NB4 (cell line): ENCODE measurements at regions not wholly inside any gene's neighbourhood (a gene's known extent, or its start where the extent isn't known, plus 50 kb on each side); places are given as distances from the start of the nearest gene placed in this dataset.

Experiments used
- POLR2A ChIP-seq: IDR thresholded peaks from 2 replicates; pipeline ENCODE4 v1.6.1; 2011; ENCODE audit warnings: mild to moderate bottlenecking; ENCODE audit not compliant: insufficient read length; ENCODE audit errors: extremely low read depth
- TF ChIP-seq, protein P1 (sequence below): IDR thresholded peaks from one replicate; pipeline ENCODE4 v1.5.1; 2012; ENCODE audit warnings: low read depth, low read length
- TF ChIP-seq, protein P2 (sequence below): IDR thresholded peaks from 2 replicates; pipeline ENCODE4 v1.6.1; 2011; ENCODE audit warnings: low read depth, low read length

- TF ChIP-seq POLR2A = no peak
- TF ChIP-seq, protein P1, sequence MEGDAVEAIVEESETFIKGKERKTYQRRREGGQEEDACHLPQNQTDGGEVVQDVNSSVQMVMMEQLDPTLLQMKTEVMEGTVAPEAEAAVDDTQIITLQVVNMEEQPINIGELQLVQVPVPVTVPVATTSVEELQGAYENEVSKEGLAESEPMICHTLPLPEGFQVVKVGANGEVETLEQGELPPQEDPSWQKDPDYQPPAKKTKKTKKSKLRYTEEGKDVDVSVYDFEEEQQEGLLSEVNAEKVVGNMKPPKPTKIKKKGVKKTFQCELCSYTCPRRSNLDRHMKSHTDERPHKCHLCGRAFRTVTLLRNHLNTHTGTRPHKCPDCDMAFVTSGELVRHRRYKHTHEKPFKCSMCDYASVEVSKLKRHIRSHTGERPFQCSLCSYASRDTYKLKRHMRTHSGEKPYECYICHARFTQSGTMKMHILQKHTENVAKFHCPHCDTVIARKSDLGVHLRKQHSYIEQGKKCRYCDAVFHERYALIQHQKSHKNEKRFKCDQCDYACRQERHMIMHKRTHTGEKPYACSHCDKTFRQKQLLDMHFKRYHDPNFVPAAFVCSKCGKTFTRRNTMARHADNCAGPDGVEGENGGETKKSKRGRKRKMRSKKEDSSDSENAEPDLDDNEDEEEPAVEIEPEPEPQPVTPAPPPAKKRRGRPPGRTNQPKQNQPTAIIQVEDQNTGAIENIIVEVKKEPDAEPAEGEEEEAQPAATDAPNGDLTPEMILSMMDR = no peak
- TF ChIP-seq, protein P2, sequence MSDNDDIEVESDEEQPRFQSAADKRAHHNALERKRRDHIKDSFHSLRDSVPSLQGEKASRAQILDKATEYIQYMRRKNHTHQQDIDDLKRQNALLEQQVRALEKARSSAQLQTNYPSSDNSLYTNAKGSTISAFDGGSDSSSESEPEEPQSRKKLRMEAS = no peak
Measured at GRCh38 chr15:69593981-69594966, 141.7 kb downstream of the RPLP1 start.
